ENCODE measurements at regions not wholly inside any gene's neighbourhood (a gene's known extent, or its start where the extent isn't known, plus 50 kb on each side); places are given as distances from the start of the nearest gene placed in this dataset.
A peak's percentile ranks its signal among the peaks of the same experiment; 100 is the strongest.

DNA sequence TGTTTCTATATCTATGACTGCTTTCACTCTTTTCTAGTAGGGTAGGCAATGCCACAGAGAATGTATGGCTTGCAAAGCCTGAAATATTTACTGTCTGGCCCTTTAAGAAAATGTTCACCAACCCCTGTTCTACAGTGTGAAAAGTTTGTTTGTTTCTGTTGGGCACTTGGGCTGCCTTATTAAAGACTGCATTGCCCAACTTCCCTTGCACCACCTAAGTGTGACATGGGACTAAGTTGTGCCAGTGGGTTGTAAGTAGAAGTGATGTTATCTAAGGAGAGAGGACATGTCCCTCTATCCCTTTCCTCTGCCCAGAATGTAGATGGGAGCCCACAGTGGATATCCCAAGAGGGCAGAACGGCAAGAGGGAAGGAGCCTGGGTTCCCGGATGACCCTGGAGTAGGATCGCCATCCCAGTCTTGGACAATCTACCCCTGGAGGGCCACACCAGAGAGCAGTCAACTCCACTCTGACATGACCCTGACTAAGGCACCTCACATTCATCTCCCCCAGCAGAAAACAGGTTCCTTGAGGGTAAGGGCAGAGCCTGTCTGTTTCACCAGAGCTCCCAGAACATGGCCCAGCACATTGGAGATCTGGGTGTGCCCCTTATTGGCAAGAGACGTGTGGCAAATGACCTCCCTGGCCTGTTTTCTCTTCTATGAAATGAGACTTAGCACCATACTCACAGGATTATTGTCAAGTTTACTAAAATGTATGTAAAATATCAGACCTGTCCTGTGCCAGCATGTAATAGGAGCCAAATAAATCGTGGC, 138.8 kb downstream of the SMAD6 start:
- Histone ChIP-seq H3K27me3 (ENCODE audit: control insufficient read depth in 1 of 2, insufficient read depth in 2 of 2, low read length in 1 of 2) (no peaks in the 10 kb centered on the region), H3K4me3 (ENCODE audit: low read length in 2 of 2) (no peak overlapping the region), H3K36me3 (ENCODE audit: control insufficient read depth in 1 of 2, insufficient read depth in 2 of 2, low read length in 1 of 2) (no peaks in the 10 kb centered on the region), H3K27ac (ENCODE audit: low read depth in 1 of 2, low read length in 2 of 2) (peak overlapping the region; percentile 53 to 98), H3K9me3 (ENCODE audit: control insufficient read depth, low read length) (no peaks in the 10 kb centered on the region), H3K4me1 (ENCODE audit: control insufficient read depth in 1 of 2, insufficient read depth in 2 of 2, low read length in 2 of 2) (no peaks in the 10 kb centered on the region)
- DNase-seq (peak in 1 of 2 donors; percentile 48), ATAC-seq (ENCODE audit: low FRiP score) (no peak)
- intact Hi-C loops (cut with DNase I) = loop anchor here in 1 of 2 donors (5.0 kb wide), 1 partner anchor 39 kb away; no protein-coding TSS in a partner anchor
- WGBS, 2 donors = 38 to 63% methylated on average over 5 of the region's 5 CpGs

DNA sequence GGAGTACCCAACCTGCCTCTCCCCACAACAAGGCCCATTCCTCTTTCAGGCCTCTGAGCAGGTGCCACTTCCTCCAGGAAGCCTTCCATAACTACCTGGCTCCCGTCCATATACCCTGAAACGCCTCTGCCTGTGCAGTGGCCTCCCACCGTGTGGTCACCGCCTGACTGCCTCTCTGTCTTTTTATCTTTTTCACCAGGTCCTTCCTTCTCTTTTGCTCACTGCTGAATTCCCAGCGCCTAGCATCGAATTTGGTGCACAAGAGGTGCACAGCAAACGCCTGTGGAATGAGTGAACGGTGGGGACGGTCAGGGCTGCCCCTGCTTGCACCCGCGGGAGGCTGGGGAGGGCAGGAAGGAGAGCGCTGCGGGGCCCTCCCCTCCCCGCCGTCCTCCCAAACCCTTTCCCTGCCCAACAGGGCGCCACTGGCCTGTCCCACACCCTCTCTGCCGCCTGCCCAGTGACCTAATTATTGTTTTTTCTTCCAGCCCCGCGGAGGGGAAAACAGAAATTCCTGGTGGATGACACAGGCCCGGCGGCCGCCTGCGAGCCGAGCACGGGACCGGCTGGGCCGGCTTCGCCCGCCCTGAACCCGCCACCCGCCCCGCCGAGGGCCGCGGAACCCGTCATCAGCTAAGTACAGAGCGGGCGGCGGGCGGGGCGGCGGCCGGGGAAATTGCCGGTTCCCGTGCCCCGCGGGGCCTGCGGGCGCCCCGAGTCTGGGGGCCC, 140.1 kb downstream of the SMAD6 start:
- ATAC-seq (ENCODE audit: low FRiP score) (peak; percentile 93), DNase-seq (peak; percentile 94 to 98)
- WGBS, 2 donors = 0 to 1% methylated on average over 29 to 50 of the region's 50 CpGs
- Histone ChIP-seq H3K9me3 (ENCODE audit: control insufficient read depth, low read length) (no peaks in the 10 kb centered on the region), H3K4me1 (ENCODE audit: control insufficient read depth in 1 of 2, insufficient read depth in 2 of 2, low read length in 2 of 2) (no peaks in the 10 kb centered on the region), H3K4me3 (ENCODE audit: low read length in 2 of 2) (peak overlapping the region; percentile 46 to 81), H3K27ac (ENCODE audit: low read depth in 1 of 2, low read length in 2 of 2) (peak overlapping the region; percentile 98), H3K27me3 (ENCODE audit: control insufficient read depth in 1 of 2, insufficient read depth in 2 of 2, low read length in 1 of 2) (no peaks in the 10 kb centered on the region), H3K36me3 (ENCODE audit: control insufficient read depth in 1 of 2, insufficient read depth in 2 of 2, low read length in 1 of 2) (no peaks in the 10 kb centered on the region)
- intact Hi-C loops (cut with DNase I) = loop anchor here in 1 of 2 donors (2.0 to 5.0 kb wide), 2 partner anchors 40 to 139 kb away; partner anchors contain the start of gene SMAD6

DNA sequence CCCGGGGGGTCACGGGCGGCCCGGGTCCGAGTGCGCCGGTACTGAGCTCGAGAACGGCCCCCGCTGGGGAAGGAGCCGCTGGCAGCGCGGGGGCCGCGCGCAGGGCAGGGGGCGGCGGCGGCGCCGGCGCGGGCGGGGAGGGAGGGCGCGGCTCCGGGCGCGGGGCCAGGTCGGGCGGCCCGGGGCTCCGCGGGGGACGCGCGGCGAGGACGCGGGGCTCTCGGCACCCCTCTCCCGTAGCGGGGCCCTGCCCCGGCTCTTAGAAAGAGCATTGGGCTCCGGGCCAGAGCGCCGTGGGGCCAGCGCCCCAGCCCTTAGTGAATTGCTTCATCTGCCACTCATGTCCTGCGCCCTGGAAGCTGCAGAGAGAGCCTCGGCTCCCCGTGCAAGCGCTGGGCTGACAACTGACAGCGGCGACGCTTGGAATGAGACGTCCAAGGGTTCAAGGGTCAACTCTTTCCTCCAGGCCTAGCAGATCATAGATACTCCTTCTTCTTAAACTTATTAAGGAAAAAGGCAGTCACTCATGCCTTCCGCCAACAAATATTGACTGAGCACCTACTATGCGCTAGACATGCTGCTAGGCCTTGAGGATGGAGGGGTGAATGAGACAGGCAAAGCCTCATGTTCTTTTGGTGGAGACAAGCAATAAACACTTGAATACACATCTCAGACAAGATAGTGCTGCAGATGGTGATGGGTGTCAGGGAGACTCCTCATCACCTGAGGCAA, 140.8 kb downstream of the SMAD6 start:
- DNase-seq = peak; percentile 88 to 93
- intact Hi-C loops (cut with DNase I) = loop anchor here in 1 of 2 donors (2.0 to 5.0 kb wide), 2 partner anchors 41 to 140 kb away; partner anchors contain the start of gene SMAD6
- 3 to 4% methylated on average over 32 to 58 of the region's 58 CpGs for WGBS, 2 donors

DNA sequence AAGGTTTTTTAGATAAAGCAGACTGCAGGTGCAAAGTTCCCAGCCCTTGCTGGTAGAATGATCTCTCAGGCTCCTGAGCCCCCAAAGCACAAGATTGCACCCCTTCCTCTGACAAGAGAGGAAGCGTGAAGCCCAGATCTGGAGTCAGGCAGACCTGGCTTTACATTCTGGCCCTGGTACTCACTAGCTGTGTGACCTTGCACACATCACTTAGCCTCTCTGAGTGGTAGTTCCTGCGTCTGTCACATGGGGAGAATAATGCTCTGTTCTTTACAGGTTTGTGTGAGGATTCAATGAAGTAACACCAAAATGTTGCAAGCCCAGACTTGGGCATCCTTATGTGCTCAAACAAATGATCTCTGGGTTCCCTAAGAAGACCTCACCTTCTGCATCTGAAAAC, 141.5 kb downstream of the SMAD6 start:
- intact Hi-C loops (cut with DNase I) = loop anchor here in 1 of 2 donors (2.0 to 5.0 kb wide), 2 partner anchors 41 to 141 kb away; partner anchors contain the start of gene SMAD6
- 0 to 77% methylated on average over 2 of the region's 2 CpGs for WGBS, 2 donors
- Histone ChIP-seq H3K27me3 (ENCODE audit: control insufficient read depth in 1 of 2, insufficient read depth in 2 of 2, low read length in 1 of 2) (no peaks in the 10 kb centered on the region), H3K9me3 (ENCODE audit: control insufficient read depth, low read length) (no peaks in the 10 kb centered on the region), H3K36me3 (ENCODE audit: control insufficient read depth in 1 of 2, insufficient read depth in 2 of 2, low read length in 1 of 2) (no peaks in the 10 kb centered on the region), H3K4me1 (ENCODE audit: control insufficient read depth in 1 of 2, insufficient read depth in 2 of 2, low read length in 2 of 2) (no peaks in the 10 kb centered on the region), H3K4me3 (ENCODE audit: low read length in 2 of 2) (no peak overlapping the region), H3K27ac (ENCODE audit: low read depth in 1 of 2, low read length in 2 of 2) (peak overlapping the region; percentile 96 to 98)
- DNase-seq = peak in 1 of 2 donors; percentile 8
- no peak for ATAC-seq (ENCODE audit: low FRiP score)

More for the DNA sequence above, 140.8 kb downstream of the SMAD6 start:
- no peaks in the 10 kb centered on the region for H3K4me1 ChIP-seq (ENCODE audit: control insufficient read depth in 1 of 2, insufficient read depth in 2 of 2, low read length in 2 of 2)
- H3K9me3 ChIP-seq (ENCODE audit: control insufficient read depth, low read length) = no peaks in the 10 kb centered on the region
- H3K36me3 ChIP-seq (ENCODE audit: control insufficient read depth in 1 of 2, insufficient read depth in 2 of 2, low read length in 1 of 2) = no peaks in the 10 kb centered on the region
- H3K27me3 ChIP-seq (ENCODE audit: control insufficient read depth in 1 of 2, insufficient read depth in 2 of 2, low read length in 1 of 2) = no peaks in the 10 kb centered on the region
- peak overlapping the region; percentile 96 to 98 for H3K27ac ChIP-seq (ENCODE audit: low read depth in 1 of 2, low read length in 2 of 2)
- peak overlapping the region; percentile 46 to 81 for H3K4me3 ChIP-seq (ENCODE audit: low read length in 2 of 2)
- ATAC-seq (ENCODE audit: low FRiP score) = peak; percentile 66

DNA sequence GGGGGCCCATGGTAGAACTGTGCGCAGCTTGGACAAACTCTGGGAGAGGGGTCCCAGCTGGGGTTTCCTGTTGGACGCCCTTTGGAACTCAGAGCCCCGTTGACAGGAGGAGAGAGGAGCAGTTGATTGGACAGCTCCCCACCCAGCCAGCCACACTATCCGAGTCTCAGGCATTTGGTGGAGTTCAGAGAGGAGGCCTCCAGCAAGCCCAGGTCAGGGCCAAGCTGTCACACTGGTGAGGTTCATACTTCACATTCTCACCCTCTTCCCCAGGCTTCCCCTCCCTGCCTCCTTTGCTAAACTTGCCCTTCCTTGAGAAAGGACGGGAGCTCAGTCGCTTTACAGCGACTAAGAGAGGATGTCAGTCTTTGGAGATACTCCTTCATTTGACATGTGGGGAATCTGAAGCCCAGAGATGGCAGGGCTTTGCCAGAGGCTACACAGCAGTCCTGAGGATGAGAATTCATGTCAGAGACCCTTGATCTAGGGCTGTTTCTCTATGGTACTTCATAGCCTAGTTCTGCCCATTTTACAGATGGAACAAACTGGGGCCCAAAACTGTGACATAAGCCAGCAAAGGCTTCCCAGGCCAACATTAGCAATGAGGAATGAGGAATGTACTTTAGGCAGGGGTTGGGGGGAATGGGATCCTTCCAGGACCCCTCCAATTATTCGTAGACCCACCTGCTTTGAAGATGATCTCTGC, 142.2 kb downstream of the SMAD6 start:
- no peaks in the 10 kb centered on the region for H3K27me3 ChIP-seq (ENCODE audit: control insufficient read depth in 1 of 2, insufficient read depth in 2 of 2, low read length in 1 of 2)
- peak overlapping the region in 1 of 2 donors; percentile 96 for H3K27ac ChIP-seq (ENCODE audit: low read depth in 1 of 2, low read length in 2 of 2)
- H3K36me3 ChIP-seq (ENCODE audit: control insufficient read depth in 1 of 2, insufficient read depth in 2 of 2, low read length in 1 of 2) = no peaks in the 10 kb centered on the region
- ATAC-seq (ENCODE audit: low FRiP score) (no peak), DNase-seq (no peak)
- H3K4me1 ChIP-seq (ENCODE audit: control insufficient read depth in 1 of 2, insufficient read depth in 2 of 2, low read length in 2 of 2) = no peaks in the 10 kb centered on the region
- WGBS, 2 donors = 76 to 77% methylated on average over 8 of the region's 8 CpGs
- H3K4me3 ChIP-seq (ENCODE audit: low read length in 2 of 2) = no peak overlapping the region
- intact Hi-C loops (cut with DNase I) = loop anchor here in 1 of 2 donors (5.0 kb wide), 1 partner anchor 42 kb away; no protein-coding TSS in a partner anchor
- H3K9me3 ChIP-seq (ENCODE audit: control insufficient read depth, low read length) = no peaks in the 10 kb centered on the region

DNA sequence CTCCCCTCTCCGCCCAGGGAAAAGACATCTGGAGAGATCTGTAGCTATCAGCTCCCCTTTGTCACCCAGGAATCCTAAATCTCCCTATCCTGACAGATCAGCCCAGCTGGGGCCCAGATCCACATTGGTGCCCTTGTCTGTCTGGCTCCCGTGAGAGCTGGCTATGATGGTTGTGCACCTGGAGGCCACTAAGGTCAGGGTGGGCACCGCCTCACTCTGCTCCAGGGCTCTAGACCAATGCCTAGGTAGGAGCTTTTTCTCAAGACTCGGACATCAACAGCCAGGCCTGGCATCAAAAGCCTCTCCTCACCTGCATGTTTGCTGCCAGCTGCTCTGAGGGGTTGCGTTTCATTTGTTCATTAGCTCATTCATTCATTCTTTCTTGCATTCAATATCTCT, 142.7 kb downstream of the SMAD6 start:
- ATAC-seq (ENCODE audit: low FRiP score) (no peak), DNase-seq (no peak)
- Histone ChIP-seq H3K4me1 (ENCODE audit: control insufficient read depth in 1 of 2, insufficient read depth in 2 of 2, low read length in 2 of 2) (no peaks in the 10 kb centered on the region), H3K27me3 (ENCODE audit: control insufficient read depth in 1 of 2, insufficient read depth in 2 of 2, low read length in 1 of 2) (no peaks in the 10 kb centered on the region), H3K36me3 (ENCODE audit: control insufficient read depth in 1 of 2, insufficient read depth in 2 of 2, low read length in 1 of 2) (no peaks in the 10 kb centered on the region), H3K4me3 (ENCODE audit: low read length in 2 of 2) (no peak overlapping the region), H3K27ac (ENCODE audit: low read depth in 1 of 2, low read length in 2 of 2) (no peak overlapping the region), H3K9me3 (ENCODE audit: control insufficient read depth, low read length) (no peaks in the 10 kb centered on the region)
- intact Hi-C loops (cut with DNase I) = loop anchor here (5.0 kb wide), 3 partner anchors 38 to 57 kb away; no protein-coding TSS in a partner anchor
- 93 to 95% methylated on average over 5 of the region's 5 CpGs for WGBS, 2 donors

DNA sequence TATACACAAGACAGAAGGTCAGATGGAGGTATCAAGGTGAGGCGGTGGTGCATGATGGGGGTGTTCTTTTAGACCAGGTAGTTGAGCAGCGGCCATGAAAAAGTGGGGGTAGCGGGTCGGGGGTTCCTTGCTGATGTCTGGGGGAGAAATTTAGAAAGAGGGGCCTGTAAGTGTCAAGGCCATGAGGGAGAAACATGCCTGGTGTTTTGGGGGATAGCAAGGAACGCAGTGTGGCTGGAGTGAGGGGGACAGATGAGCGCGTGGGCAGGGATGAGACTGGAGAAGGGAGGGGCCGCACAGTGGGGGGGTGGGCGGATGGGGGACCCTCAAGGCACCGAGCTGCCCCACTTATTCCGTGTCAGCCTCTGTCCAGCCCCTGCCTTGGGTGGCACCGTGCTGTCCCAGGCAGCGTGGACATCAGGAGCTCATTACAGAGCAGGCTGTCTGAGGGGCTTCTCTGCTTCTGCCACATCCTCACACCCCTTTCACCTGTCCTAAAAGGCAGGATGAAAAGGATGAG, 143.3 kb downstream of the SMAD6 start:
- DNase-seq = peak in 1 of 2 donors; percentile 33
- H3K27me3 ChIP-seq (ENCODE audit: control insufficient read depth in 1 of 2, insufficient read depth in 2 of 2, low read length in 1 of 2) = no peaks in the 10 kb centered on the region
- WGBS, 2 donors = 84 to 86% methylated on average over 12 to 13 of the region's 13 CpGs
- peak overlapping the region in 1 of 2 donors; percentile 14 for H3K27ac ChIP-seq (ENCODE audit: low read depth in 1 of 2, low read length in 2 of 2)
- H3K9me3 ChIP-seq (ENCODE audit: control insufficient read depth, low read length) = no peaks in the 10 kb centered on the region
- H3K4me3 ChIP-seq (ENCODE audit: low read length in 2 of 2) = no peak overlapping the region
- no peaks in the 10 kb centered on the region for H3K4me1 ChIP-seq (ENCODE audit: control insufficient read depth in 1 of 2, insufficient read depth in 2 of 2, low read length in 2 of 2)
- intact Hi-C loops (cut with DNase I) = loop anchor here in 1 of 2 donors (5.0 kb wide), 2 partner anchors 37 to 58 kb away; no protein-coding TSS in a partner anchor
- no peak for ATAC-seq (ENCODE audit: low FRiP score)
- no peaks in the 10 kb centered on the region for H3K36me3 ChIP-seq (ENCODE audit: control insufficient read depth in 1 of 2, insufficient read depth in 2 of 2, low read length in 1 of 2)

All from aorta (tissue), 5 donors.